ENCODE measurements at regions not wholly inside any gene's neighbourhood (a gene's known extent, or its start where the extent isn't known, plus 50 kb on each side); places are given as distances from the start of the nearest gene placed in this dataset.

DNA sequence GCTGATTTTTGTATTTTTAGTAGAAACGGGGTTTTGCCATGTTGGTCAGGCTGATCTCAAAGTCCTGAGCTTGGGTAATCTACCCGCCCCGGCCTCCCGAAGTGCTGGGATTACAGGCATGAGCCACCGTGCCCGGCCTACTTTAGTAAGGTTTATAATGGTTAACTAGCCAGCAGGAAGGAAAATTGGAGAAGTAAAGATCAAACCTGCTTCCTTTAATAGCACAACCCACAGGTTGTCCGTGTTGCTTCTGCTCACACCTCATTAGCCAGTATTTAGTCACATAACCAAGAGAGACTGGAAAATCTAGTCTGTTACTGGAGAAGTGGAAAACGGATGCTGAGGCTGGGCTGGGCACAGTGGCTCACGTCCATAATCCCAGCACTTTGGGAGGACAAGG is 51.9 kb upstream of the TBL1XR1 start:
- Histone ChIP-seq H3F3A (ENCODE audit: low read depth) (no peaks in the 10 kb centered on the region), H4K20me1 (ENCODE audit: insufficient read depth, low read length, poor library complexity, severe bottlenecking) (no peaks in the 10 kb centered on the region), H3K36me3 (ENCODE audit: insufficient read depth, low read length) (no peaks in the 10 kb centered on the region), H2AFZ (ENCODE audit: low read length) (no peak overlapping the region), H3K4me3 (ENCODE audit: low read length, poor library complexity, severe bottlenecking) (no peak overlapping the region), H3K9me2 (replicated peaks; ENCODE audit: low read depth, low read length) (no peaks in the 10 kb centered on the region), H3K9ac (ENCODE audit: low read depth, low read length, poor library complexity, severe bottlenecking) (no peak overlapping the region), H3K4me1 (ENCODE audit: insufficient read depth, low read length, poor library complexity, severe bottlenecking) (no peaks in the 10 kb centered on the region), H3K79me2 (ENCODE audit: insufficient read depth, low read length) (no peaks in the 10 kb centered on the region), H3K4me2 (ENCODE audit: low read depth, low read length, poor library complexity, severe bottlenecking) (no peak overlapping the region), H3K27me3 (ENCODE audit: insufficient read depth, low read length, poor library complexity, severe bottlenecking) (no peaks in the 10 kb centered on the region), H3K9me3 (ENCODE audit: insufficient read depth, low read depth, low read length) (no peaks in the 10 kb centered on the region)
- TF ChIP-seq, protein P1, sequence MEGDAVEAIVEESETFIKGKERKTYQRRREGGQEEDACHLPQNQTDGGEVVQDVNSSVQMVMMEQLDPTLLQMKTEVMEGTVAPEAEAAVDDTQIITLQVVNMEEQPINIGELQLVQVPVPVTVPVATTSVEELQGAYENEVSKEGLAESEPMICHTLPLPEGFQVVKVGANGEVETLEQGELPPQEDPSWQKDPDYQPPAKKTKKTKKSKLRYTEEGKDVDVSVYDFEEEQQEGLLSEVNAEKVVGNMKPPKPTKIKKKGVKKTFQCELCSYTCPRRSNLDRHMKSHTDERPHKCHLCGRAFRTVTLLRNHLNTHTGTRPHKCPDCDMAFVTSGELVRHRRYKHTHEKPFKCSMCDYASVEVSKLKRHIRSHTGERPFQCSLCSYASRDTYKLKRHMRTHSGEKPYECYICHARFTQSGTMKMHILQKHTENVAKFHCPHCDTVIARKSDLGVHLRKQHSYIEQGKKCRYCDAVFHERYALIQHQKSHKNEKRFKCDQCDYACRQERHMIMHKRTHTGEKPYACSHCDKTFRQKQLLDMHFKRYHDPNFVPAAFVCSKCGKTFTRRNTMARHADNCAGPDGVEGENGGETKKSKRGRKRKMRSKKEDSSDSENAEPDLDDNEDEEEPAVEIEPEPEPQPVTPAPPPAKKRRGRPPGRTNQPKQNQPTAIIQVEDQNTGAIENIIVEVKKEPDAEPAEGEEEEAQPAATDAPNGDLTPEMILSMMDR (conservative IDR thresholded peaks at IDR 0.05; ENCODE audit: low read length) = no peak
- no peak for TF ChIP-seq EZH2phosphoT487 (IDR thresholded peaks at IDR 0.05; ENCODE audit: borderline replicate concordance)

DNA sequence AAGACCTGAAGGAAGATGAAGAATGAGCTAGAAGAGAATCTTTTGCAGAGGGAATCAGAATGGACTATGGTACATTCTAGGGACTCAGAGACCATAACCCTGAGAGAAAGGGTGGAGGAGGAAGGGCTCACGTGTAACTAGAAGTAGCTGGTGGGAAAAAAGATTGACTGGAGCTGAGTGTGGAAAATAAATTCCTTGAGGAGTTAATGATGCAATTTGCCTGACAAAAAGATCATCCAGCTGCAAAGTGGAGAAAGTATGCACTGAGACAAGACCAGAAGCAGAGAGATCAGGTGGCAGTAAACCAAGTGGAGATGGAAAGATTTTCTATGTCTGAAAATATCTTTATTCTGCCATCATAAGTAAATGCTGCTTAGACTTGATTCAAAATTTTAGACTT is 52.9 kb upstream of the TBL1XR1 start:
- no peak overlapping the region for H2AFZ ChIP-seq (ENCODE audit: low read length)

DNA sequence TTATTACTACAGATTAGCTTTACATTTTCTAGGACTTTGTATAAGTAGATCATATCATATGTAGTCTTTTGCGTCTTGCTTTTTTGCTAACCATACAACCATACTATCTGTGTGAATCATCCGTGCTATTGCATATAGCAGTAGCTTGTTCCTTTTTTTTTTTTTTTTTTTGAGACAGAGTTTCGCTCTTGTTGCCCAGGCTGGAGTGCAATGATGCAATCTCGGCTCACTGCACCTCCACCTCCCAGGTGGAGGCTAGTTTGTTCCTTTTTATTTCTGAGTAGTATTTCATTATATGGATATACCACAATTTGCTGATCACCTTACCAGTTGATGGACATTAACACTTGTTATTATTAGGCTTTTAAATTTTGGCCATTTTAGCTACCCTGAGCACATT is 54.5 kb upstream of the TBL1XR1 start:
- H3K9me2 ChIP-seq (replicated peaks; ENCODE audit: low read depth, low read length) = no peaks in the 10 kb centered on the region
- no peaks in the 10 kb centered on the region for H3K36me3 ChIP-seq (ENCODE audit: insufficient read depth, low read length)
- H3F3A ChIP-seq (ENCODE audit: low read depth) = no peaks in the 10 kb centered on the region
- H2AFZ ChIP-seq (ENCODE audit: low read length) = no peak overlapping the region
- no peak overlapping the region for H3K9ac ChIP-seq (ENCODE audit: low read depth, low read length, poor library complexity, severe bottlenecking)
- peaks cover 2% of the 10 kb centered on the region for H3K4me1 ChIP-seq (ENCODE audit: insufficient read depth, low read length, poor library complexity, severe bottlenecking)
- H3K4me2 ChIP-seq (ENCODE audit: low read depth, low read length, poor library complexity, severe bottlenecking) = no peak overlapping the region
- H3K4me3 ChIP-seq (ENCODE audit: low read length, poor library complexity, severe bottlenecking) = no peak overlapping the region
- H4K20me1 ChIP-seq (ENCODE audit: insufficient read depth, low read length, poor library complexity, severe bottlenecking) = no peaks in the 10 kb centered on the region
- H3K27me3 ChIP-seq (ENCODE audit: insufficient read depth, low read length, poor library complexity, severe bottlenecking) = no peaks in the 10 kb centered on the region
- TF ChIP-seq EZH2phosphoT487 (IDR thresholded peaks at IDR 0.05; ENCODE audit: borderline replicate concordance) = no peak
- TF ChIP-seq, protein P1 (conservative IDR thresholded peaks at IDR 0.05; ENCODE audit: low read length) = no peak
- H3K9me3 ChIP-seq (ENCODE audit: insufficient read depth, low read depth, low read length) = no peaks in the 10 kb centered on the region
- no peaks in the 10 kb centered on the region for H3K79me2 ChIP-seq (ENCODE audit: insufficient read depth, low read length)

More for the DNA sequence above, 52.9 kb upstream of the TBL1XR1 start:
- Histone ChIP-seq H3K9me3 (ENCODE audit: insufficient read depth, low read depth, low read length) (no peaks in the 10 kb centered on the region), H3F3A (ENCODE audit: low read depth) (no peaks in the 10 kb centered on the region), H3K4me2 (ENCODE audit: low read depth, low read length, poor library complexity, severe bottlenecking) (no peak overlapping the region), H4K20me1 (ENCODE audit: insufficient read depth, low read length, poor library complexity, severe bottlenecking) (no peaks in the 10 kb centered on the region), H3K4me3 (ENCODE audit: low read length, poor library complexity, severe bottlenecking) (no peak overlapping the region), H3K4me1 (ENCODE audit: insufficient read depth, low read length, poor library complexity, severe bottlenecking) (no peaks in the 10 kb centered on the region), H3K9me2 (replicated peaks; ENCODE audit: low read depth, low read length) (no peaks in the 10 kb centered on the region), H3K36me3 (ENCODE audit: insufficient read depth, low read length) (no peaks in the 10 kb centered on the region), H3K79me2 (ENCODE audit: insufficient read depth, low read length) (no peaks in the 10 kb centered on the region), H3K27me3 (ENCODE audit: insufficient read depth, low read length, poor library complexity, severe bottlenecking) (no peaks in the 10 kb centered on the region), H3K9ac (ENCODE audit: low read depth, low read length, poor library complexity, severe bottlenecking) (no peak overlapping the region)
- no peak for TF ChIP-seq EZH2phosphoT487 (IDR thresholded peaks at IDR 0.05; ENCODE audit: borderline replicate concordance)
- TF ChIP-seq, protein P1 (conservative IDR thresholded peaks at IDR 0.05; ENCODE audit: low read length) = no peak

All from Loucy (cell line).